B cell (primary cell): ENCODE measurements at regions not wholly inside any gene's neighbourhood (a gene's known extent, or its start where the extent isn't known, plus 50 kb on each side); places are given as distances from the start of the nearest gene placed in this dataset.

ENCODE experiments used
- CTCF ChIP-seq: fragments of 200-600 bp; IDR thresholded peaks from one replicate; pipeline ENCODE4 v1.8.0; 2022; ENCODE audit warnings: antibody characterized with exemption, mild to moderate bottlenecking
- EZH2 ChIP-seq: IDR thresholded peaks from 2 replicates; pipeline ENCODE4 v1.6.1; 2012; ENCODE audit warnings: borderline replicate concordance, low read depth, mild to moderate bottlenecking, moderate library complexity, low read length; ENCODE audit not compliant: insufficient read depth, poor library complexity, severe bottlenecking

DNA sequence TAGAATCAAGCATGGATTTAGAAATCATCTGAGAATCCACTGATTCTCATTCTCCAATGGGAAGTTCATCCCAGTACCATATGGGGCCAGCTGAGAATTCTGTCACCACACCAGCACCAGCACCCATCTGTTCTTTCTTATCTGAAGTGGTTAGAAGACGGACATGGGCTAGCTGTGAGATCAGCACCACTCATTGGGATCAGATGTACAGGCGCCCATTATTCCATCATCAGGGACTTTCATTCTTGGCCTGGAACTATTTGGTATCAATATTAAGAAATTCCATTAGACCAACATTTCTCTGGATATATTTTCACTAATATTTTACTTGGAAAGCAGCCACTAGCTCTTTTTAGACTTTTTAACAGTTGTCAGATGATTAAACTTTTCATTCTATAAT lies 185.9 kb upstream of the LINC00305 start:
- TF ChIP-seq CTCF (no peak), EZH2 (no peak)
